A673 (cell line): ENCODE measurements at regions not wholly inside any gene's neighbourhood (a gene's known extent, or its start where the extent isn't known, plus 50 kb on each side); places are given as distances from the start of the nearest gene placed in this dataset.

Experiments
- BruUV-seq: library from RNA; stranded (reverse); fragments of 400-500 nt; replicated peaks from 2 replicates; lab custom pipeline; 2021; lab: Mats Ljungman, UMichigan
- CTCF ChIA-PET: fragments of 300-600 bp; sonication (Branson Sonifier 250); formaldehyde crosslinking; loops from one replicate; lab custom pipeline; 2022; ENCODE audit warnings: antibody characterized with exemption; lab: Charles Lee
- POLR2A ChIA-PET: fragments of 300-600 bp; sonication (Branson Sonifier 250); formaldehyde crosslinking; loops from one replicate; lab custom pipeline; 2022; ENCODE audit warnings: antibody characterized with exemption; ENCODE audit not compliant: low non-redundant PET; lab: Charles Lee
- DNase-seq: peaks from one replicate; pipeline ENCODE4 v3.0.0-alpha.2; 2015; ENCODE audit warnings: low spot score
- H3K27ac ChIP-seq: fragments of 200-600 bp; sonication (generic); 2 replicates; pipeline ENCODE4 v1.5.1; 2016; ENCODE audit warnings: mixed run types, low read depth, mild to moderate bottlenecking, mixed read lengths, antibody characterized with exemption, low read length; ENCODE audit not compliant: poor library complexity, severe bottlenecking
- H3K27me3 ChIP-seq: fragments of 200-600 bp; sonication (generic); replicated peaks from 2 replicates; pipeline ENCODE4 v1.6.1; 2017; ENCODE audit warnings: mixed run types, low read depth, mild to moderate bottlenecking, mixed read lengths, antibody characterized with exemption, low read length; ENCODE audit not compliant: insufficient read depth, poor library complexity
- H3K36me3 ChIP-seq: fragments of 200-600 bp; sonication (generic); 2 replicates; pipeline ENCODE4 v1.6.1; 2016; ENCODE audit warnings: mixed run types, mild to moderate bottlenecking, mixed read lengths, antibody characterized with exemption, low read length; ENCODE audit not compliant: insufficient read depth, poor library complexity, severe bottlenecking
- H3K4me1 ChIP-seq: fragments of 200-600 bp; sonication (generic); 2 replicates; pipeline ENCODE4 v1.6.1; 2017; ENCODE audit warnings: mixed run types, mild to moderate bottlenecking, mixed read lengths, antibody characterized with exemption, low read length; ENCODE audit not compliant: insufficient read depth, poor library complexity, severe bottlenecking
- H3K4me3 ChIP-seq: fragments of 200-600 bp; sonication (generic); 2 replicates; pipeline ENCODE4 v1.5.1; 2016; ENCODE audit warnings: low read depth, mixed run types, mild to moderate bottlenecking, mixed read lengths, low read length; ENCODE audit not compliant: poor library complexity, severe bottlenecking
- H3K9me3 ChIP-seq: fragments of 200-600 bp; sonication (generic); 2 replicates; pipeline ENCODE4 v1.6.1; 2016; ENCODE audit warnings: mixed run types, low read depth, mild to moderate bottlenecking, mixed read lengths, antibody characterized with exemption, low read length; ENCODE audit not compliant: poor library complexity, severe bottlenecking
- EZH2 ChIP-seq: fragments of 200-600 bp; sonication (generic); IDR thresholded peaks from 2 replicates; pipeline ENCODE4 v1.6.1; 2017; ENCODE audit warnings: borderline replicate concordance, low read depth, mild to moderate bottlenecking, mixed read lengths, antibody characterized with exemption, low read length; ENCODE audit not compliant: poor library complexity, severe bottlenecking
- intact Hi-C: fragments of 100-400 bp; cut with micrococcal nuclease; formaldehyde crosslinking; loops from one replicate; pipeline ENCODE4 v1.10.0; 2022; ENCODE audit not compliant: unreplicated experiment
- TF ChIP-seq, protein P1 (sequence below): fragments of 300-800, 200-600 bp; sonication (generic); conservative IDR thresholded peaks from 2 replicates; pipeline ENCODE4 v1.5.1; 2017; ENCODE audit warnings: low read depth, mild to moderate bottlenecking, antibody characterized with exemption, low read length, moderate library complexity, mixed read lengths

- ChIA-PET POLR2A (no interaction called here), CTCF (no interaction called here)
- H3K36me3 ChIP-seq = no peaks in the 10 kb centered on the region
- H3K4me3 ChIP-seq = no peak overlapping the region
- H3K9me3 ChIP-seq = no peaks in the 10 kb centered on the region
- peaks cover 10% of the 10 kb centered on the region for H3K27me3 ChIP-seq
- BruUV-seq = no TSS peak
- intact Hi-C loops = no loop called here
- H3K27ac ChIP-seq = no peak overlapping the region
- no peak for DNase-seq
- TF ChIP-seq, protein P1, sequence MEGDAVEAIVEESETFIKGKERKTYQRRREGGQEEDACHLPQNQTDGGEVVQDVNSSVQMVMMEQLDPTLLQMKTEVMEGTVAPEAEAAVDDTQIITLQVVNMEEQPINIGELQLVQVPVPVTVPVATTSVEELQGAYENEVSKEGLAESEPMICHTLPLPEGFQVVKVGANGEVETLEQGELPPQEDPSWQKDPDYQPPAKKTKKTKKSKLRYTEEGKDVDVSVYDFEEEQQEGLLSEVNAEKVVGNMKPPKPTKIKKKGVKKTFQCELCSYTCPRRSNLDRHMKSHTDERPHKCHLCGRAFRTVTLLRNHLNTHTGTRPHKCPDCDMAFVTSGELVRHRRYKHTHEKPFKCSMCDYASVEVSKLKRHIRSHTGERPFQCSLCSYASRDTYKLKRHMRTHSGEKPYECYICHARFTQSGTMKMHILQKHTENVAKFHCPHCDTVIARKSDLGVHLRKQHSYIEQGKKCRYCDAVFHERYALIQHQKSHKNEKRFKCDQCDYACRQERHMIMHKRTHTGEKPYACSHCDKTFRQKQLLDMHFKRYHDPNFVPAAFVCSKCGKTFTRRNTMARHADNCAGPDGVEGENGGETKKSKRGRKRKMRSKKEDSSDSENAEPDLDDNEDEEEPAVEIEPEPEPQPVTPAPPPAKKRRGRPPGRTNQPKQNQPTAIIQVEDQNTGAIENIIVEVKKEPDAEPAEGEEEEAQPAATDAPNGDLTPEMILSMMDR = no peak
- no peak for TF ChIP-seq EZH2
- no peaks in the 10 kb centered on the region for H3K4me1 ChIP-seq
These were observed 68.5 kb upstream of the PPP2R3B start for GRCh38 chrX:455199-455598.

DNA sequence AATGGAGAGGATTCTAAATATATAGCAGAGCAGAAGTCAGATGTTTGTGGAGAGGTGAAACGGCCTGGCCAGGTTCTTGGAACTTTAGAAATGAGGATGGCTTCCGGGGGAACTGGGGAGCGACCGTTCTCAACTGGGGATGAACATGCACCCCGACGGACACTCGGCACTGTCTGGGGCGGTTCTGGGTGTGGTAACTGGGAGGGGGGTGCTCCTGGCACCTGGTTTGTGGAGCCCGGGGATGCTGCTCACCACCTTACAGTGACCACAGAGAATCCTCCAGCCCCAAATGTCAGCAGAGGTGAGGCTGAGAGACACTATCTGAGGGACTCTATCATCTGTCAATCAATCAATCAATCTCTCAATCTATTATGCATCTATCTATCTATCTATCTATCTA is 69.0 kb upstream of the PPP2R3B start:
- Histone ChIP-seq H3K36me3 (no peaks in the 10 kb centered on the region), H3K27ac (no peak overlapping the region), H3K4me1 (no peaks in the 10 kb centered on the region), H3K9me3 (no peaks in the 10 kb centered on the region), H3K27me3 (peaks cover 14% of the 10 kb centered on the region), H3K4me3 (no peak overlapping the region)
- CTCF ChIA-PET = no interaction called here
- intact Hi-C loops = no loop called here
- POLR2A ChIA-PET = no interaction called here
- no TSS peak for BruUV-seq
- no peak for DNase-seq
- TF ChIP-seq, protein P1 = no peak
- TF ChIP-seq EZH2 = no peak

DNA sequence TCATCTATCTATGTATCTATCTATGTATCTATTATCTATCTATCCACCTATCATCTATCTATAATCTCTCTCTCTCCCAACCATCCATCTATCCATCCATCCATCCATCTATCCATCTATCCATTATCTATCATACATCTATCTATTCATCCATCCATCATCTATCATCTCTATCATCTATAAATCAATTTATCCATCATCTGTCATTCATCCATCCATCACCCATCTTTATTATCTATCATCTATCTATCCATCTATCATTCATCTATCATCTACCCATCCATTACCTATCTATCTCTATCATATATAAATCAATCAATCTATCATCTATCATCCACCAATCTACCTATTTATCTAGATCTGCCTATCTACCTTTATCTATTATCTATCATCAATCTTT is 69.4 kb upstream of the PPP2R3B start:
- Histone ChIP-seq H3K9me3 (no peaks in the 10 kb centered on the region), H3K27me3 (peaks cover 14% of the 10 kb centered on the region), H3K36me3 (no peaks in the 10 kb centered on the region), H3K27ac (no peak overlapping the region), H3K4me1 (no peaks in the 10 kb centered on the region), H3K4me3 (no peak overlapping the region)
- ChIA-PET POLR2A (no interaction called here), CTCF (no interaction called here)
- no TSS peak for BruUV-seq
- intact Hi-C loops = no loop called here
- DNase-seq = no peak
- TF ChIP-seq EZH2 = no peak
- TF ChIP-seq, protein P1 = no peak
